ENCODE measurements at regions not wholly inside any gene's neighbourhood (a gene's known extent, or its start where the extent isn't known, plus 50 kb on each side); places are given as distances from the start of the nearest gene placed in this dataset.

DNA sequence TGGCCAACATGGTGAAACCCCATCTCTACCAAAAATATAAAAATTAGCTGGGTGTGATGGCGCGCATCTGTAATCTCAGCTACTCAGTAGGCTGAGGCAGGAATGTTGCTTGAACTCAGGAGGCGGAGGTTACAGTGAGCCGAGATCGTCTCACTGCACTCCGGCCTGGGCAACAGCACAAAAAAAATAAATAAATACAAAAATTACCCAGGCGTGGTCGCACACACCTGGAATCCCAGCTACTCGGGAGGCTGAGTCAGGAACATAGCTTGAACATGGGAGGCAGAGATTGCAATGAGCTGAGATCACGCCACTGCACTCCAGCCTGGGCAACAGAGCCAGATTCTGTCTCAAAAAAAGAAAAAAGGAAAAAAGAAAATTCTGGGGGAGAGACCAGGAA, 80.1 kb downstream of the PHETA1 start:
- no peaks in the 10 kb centered on the region for H4K20me1 ChIP-seq (ENCODE audit: insufficient read depth, low read length)
- H3K4me3 ChIP-seq (ENCODE audit: low read length): no peak overlapping the region
- H3K4me2 ChIP-seq (ENCODE audit: low read length): no peak overlapping the region
- H3K79me2 ChIP-seq (ENCODE audit: low read length): no peaks in the 10 kb centered on the region
- H3K9ac ChIP-seq (ENCODE audit: low read length): no peak overlapping the region
- H3K4me1 ChIP-seq (ENCODE audit: low read length): no peaks in the 10 kb centered on the region
- TF ChIP-seq EZH2phosphoT487 (IDR thresholded peaks at IDR 0.05; ENCODE audit: low read depth) (no peak), CTCF (IDR thresholded peaks at IDR 0.05; ENCODE audit: low read depth, low read length) (no peak)
- no peak overlapping the region for H3K27ac ChIP-seq (ENCODE audit: low read length)
- H3K9me3 ChIP-seq (ENCODE audit: insufficient read depth, low read length): no peaks in the 10 kb centered on the region
- H3K27me3 ChIP-seq (ENCODE audit: low read depth, low read length): no peaks in the 10 kb centered on the region
- no peaks in the 10 kb centered on the region for H3K36me3 ChIP-seq (replicated peaks; ENCODE audit: low read depth, low read length)
- no peak overlapping the region for H2AFZ ChIP-seq (ENCODE audit: low read depth, low read length)

- Histone ChIP-seq H3K4me3 (ENCODE audit: low read length) (no peak overlapping the region), H3K4me1 (ENCODE audit: low read length) (no peaks in the 10 kb centered on the region), H2AFZ (ENCODE audit: low read depth, low read length) (no peak overlapping the region), H3K27ac (ENCODE audit: low read length) (no peak overlapping the region), H4K20me1 (ENCODE audit: insufficient read depth, low read length) (no peaks in the 10 kb centered on the region), H3K9me3 (ENCODE audit: insufficient read depth, low read length) (no peaks in the 10 kb centered on the region), H3K4me2 (ENCODE audit: low read length) (no peak overlapping the region), H3K9ac (ENCODE audit: low read length) (no peak overlapping the region), H3K27me3 (ENCODE audit: low read depth, low read length) (no peaks in the 10 kb centered on the region), H3K36me3 (replicated peaks; ENCODE audit: low read depth, low read length) (no peaks in the 10 kb centered on the region), H3K79me2 (ENCODE audit: low read length) (no peaks in the 10 kb centered on the region)
- TF ChIP-seq CTCF (IDR thresholded peaks at IDR 0.05; ENCODE audit: low read depth, low read length) (no peak), EZH2phosphoT487 (IDR thresholded peaks at IDR 0.05; ENCODE audit: low read depth) (no peak)
Observed at GRCh38 chr12:111287125-111287900, 81.6 kb downstream of the PHETA1 start.

GRCh38 chr12:111285200-111285599, 83.7 kb downstream of the PHETA1 start:
- Histone ChIP-seq H3K4me2 (ENCODE audit: low read length) (no peak overlapping the region), H3K9me3 (ENCODE audit: insufficient read depth, low read length) (no peaks in the 10 kb centered on the region), H3K4me1 (ENCODE audit: low read length) (no peaks in the 10 kb centered on the region), H3K4me3 (ENCODE audit: low read length) (no peak overlapping the region), H2AFZ (ENCODE audit: low read depth, low read length) (no peak overlapping the region), H3K9ac (ENCODE audit: low read length) (no peak overlapping the region), H3K36me3 (replicated peaks; ENCODE audit: low read depth, low read length) (no peaks in the 10 kb centered on the region), H3K79me2 (ENCODE audit: low read length) (no peaks in the 10 kb centered on the region), H3K27ac (ENCODE audit: low read length) (no peak overlapping the region), H3K27me3 (ENCODE audit: low read depth, low read length) (peaks cover 4% of the 10 kb centered on the region; the same call in 1 of the 2 replicates), H4K20me1 (ENCODE audit: insufficient read depth, low read length) (no peaks in the 10 kb centered on the region)
- TF ChIP-seq CTCF (IDR thresholded peaks at IDR 0.05; ENCODE audit: low read depth, low read length): no peak

DNA sequence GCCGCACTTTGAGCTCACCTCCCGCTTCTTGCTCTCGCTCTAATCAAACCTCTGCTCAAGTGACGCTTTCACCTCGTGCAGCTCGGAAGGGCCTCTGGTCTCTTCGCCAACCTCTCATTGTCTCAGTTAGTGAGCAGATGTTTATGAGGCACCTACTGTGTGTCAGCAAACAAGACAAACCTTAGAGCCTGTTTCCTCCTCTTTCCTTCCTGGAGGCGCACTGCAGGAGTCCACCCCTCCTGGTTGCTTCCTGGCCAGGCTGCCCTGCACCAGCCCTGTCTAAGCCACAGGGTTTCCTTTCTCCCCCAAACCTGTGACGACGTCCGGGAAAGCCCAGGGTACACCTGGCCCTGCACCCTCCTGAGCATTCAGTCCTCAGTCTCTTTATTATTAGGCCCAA, 84.2 kb downstream of the PHETA1 start:
- Histone ChIP-seq H3K27me3 (ENCODE audit: low read depth, low read length) (peaks cover 4% of the 10 kb centered on the region; the same call in 1 of the 2 replicates), H3K9me3 (ENCODE audit: insufficient read depth, low read length) (no peaks in the 10 kb centered on the region), H3K4me2 (ENCODE audit: low read length) (no peak overlapping the region), H3K9ac (ENCODE audit: low read length) (no peak overlapping the region), H3K4me3 (ENCODE audit: low read length) (no peak overlapping the region), H2AFZ (ENCODE audit: low read depth, low read length) (no peak overlapping the region), H3K79me2 (ENCODE audit: low read length) (no peaks in the 10 kb centered on the region), H3K36me3 (replicated peaks; ENCODE audit: low read depth, low read length) (no peaks in the 10 kb centered on the region), H3K4me1 (ENCODE audit: low read length) (no peaks in the 10 kb centered on the region), H3K27ac (ENCODE audit: low read length) (no peak overlapping the region), H4K20me1 (ENCODE audit: insufficient read depth, low read length) (no peaks in the 10 kb centered on the region)
- TF ChIP-seq EZH2phosphoT487 (IDR thresholded peaks at IDR 0.05; ENCODE audit: low read depth) (no peak), CTCF (IDR thresholded peaks at IDR 0.05; ENCODE audit: low read depth, low read length) (no peak)

All from OCI-LY3 (cell line).